ENCODE measurements at regions not wholly inside any gene's neighbourhood (a gene's known extent, or its start where the extent isn't known, plus 50 kb on each side); places are given as distances from the start of the nearest gene placed in this dataset.

- Histone ChIP-seq H3K4me1 (ENCODE audit: insufficient read depth, low read length) (no peaks in the 10 kb centered on the region), H4K20me1 (ENCODE audit: low read length) (no peaks in the 10 kb centered on the region), H3K9ac (ENCODE audit: low read length) (no peak overlapping the region), H3K4me3 (ENCODE audit: low read length) (no peak overlapping the region), H3K9me2 (replicated peaks; ENCODE audit: low read length) (no peaks in the 10 kb centered on the region), H2AFZ (ENCODE audit: low read length) (no peak overlapping the region), H3K27ac (ENCODE audit: low read length) (no peak overlapping the region), H3K27me3 (ENCODE audit: low read length) (no peaks in the 10 kb centered on the region), H3K9me3 (ENCODE audit: low read length) (no peaks in the 10 kb centered on the region), H3F3A (ENCODE audit: low read length, unreplicated experiment) (no peaks in the 10 kb centered on the region), H3K4me2 (ENCODE audit: low read length) (no peak overlapping the region), H3K79me2 (ENCODE audit: low read length) (no peaks in the 10 kb centered on the region), H3K36me3 (ENCODE audit: low read depth, low read length) (no peaks in the 10 kb centered on the region)
- no peak for DNase-seq
- no peak for TF ChIP-seq CTCF (conservative IDR thresholded peaks at IDR 0.05; ENCODE audit: low read depth, low read length)
- no peak for TF ChIP-seq EZH2phosphoT487 (IDR thresholded peaks at IDR 0.05; ENCODE audit: borderline replicate concordance, low read length)
- no peak for TF ChIP-seq EZH2 (IDR thresholded peaks at IDR 0.05; ENCODE audit: low read length, unreplicated experiment)
- intact Hi-C loops (cut with micrococcal nuclease) = loop anchor here (2.0 to 5.0 kb wide), 2 partner anchors 289 to 419 kb away; no protein-coding TSS in a partner anchor
- ChIA-PET POLR2A (ENCODE audit: unreplicated experiment) (no interaction called here), CTCF (no interaction called here)
- no TSS peak for BruUV-seq (replicated peaks)
- no peak for ATAC-seq
These were observed 220.5 kb downstream of the IRS2 start for GRCh38 chr13:109565877-109566276.

- no peak overlapping the region for H3K27ac ChIP-seq (ENCODE audit: low read length)
- no TSS peak for BruUV-seq (replicated peaks)
- H3K4me2 ChIP-seq (ENCODE audit: low read length) = no peak overlapping the region
- no peak overlapping the region for H3K4me3 ChIP-seq (ENCODE audit: low read length)
- no peaks in the 10 kb centered on the region for H3K9me3 ChIP-seq (ENCODE audit: low read length)
- H2AFZ ChIP-seq (ENCODE audit: low read length) = no peak overlapping the region
- no peaks in the 10 kb centered on the region for H3K79me2 ChIP-seq (ENCODE audit: low read length)
- H4K20me1 ChIP-seq (ENCODE audit: low read length) = no peaks in the 10 kb centered on the region
- CTCF ChIA-PET = no interaction called here
- H3K36me3 ChIP-seq (ENCODE audit: low read depth, low read length) = no peaks in the 10 kb centered on the region
- POLR2A ChIA-PET (ENCODE audit: unreplicated experiment) = interaction anchor here (0.7 kb wide), 1 partner anchor 447 kb away, joined by 3 read pairs; no protein-coding TSS in a partner anchor
- no peaks in the 10 kb centered on the region for H3F3A ChIP-seq (ENCODE audit: low read length, unreplicated experiment)
- no peak for DNase-seq
- no peak for ATAC-seq
- TF ChIP-seq EZH2phosphoT487 (IDR thresholded peaks at IDR 0.05; ENCODE audit: borderline replicate concordance, low read length) = no peak
- no peak for TF ChIP-seq CTCF (conservative IDR thresholded peaks at IDR 0.05; ENCODE audit: low read depth, low read length)
- TF ChIP-seq EZH2 (IDR thresholded peaks at IDR 0.05; ENCODE audit: low read length, unreplicated experiment) = no peak
- H3K9ac ChIP-seq (ENCODE audit: low read length) = no peak overlapping the region
- H3K4me1 ChIP-seq (ENCODE audit: insufficient read depth, low read length) = no peaks in the 10 kb centered on the region
- no peaks in the 10 kb centered on the region for H3K27me3 ChIP-seq (ENCODE audit: low read length)
- intact Hi-C loops (cut with micrococcal nuclease) = no loop called here
- H3K9me2 ChIP-seq (replicated peaks; ENCODE audit: low read length) = no peaks in the 10 kb centered on the region
These were observed 238.0 kb downstream of the IRS2 start for GRCh38 chr13:109548374-109548773.

- H3K27me3 ChIP-seq (ENCODE audit: low read length) = no peaks in the 10 kb centered on the region
- H4K20me1 ChIP-seq (ENCODE audit: low read length) = no peaks in the 10 kb centered on the region
- H3K27ac ChIP-seq (ENCODE audit: low read length) = no peak overlapping the region
- H3K9me2 ChIP-seq (replicated peaks; ENCODE audit: low read length) = no peaks in the 10 kb centered on the region
- H3K4me3 ChIP-seq (ENCODE audit: low read length) = no peak overlapping the region
- H2AFZ ChIP-seq (ENCODE audit: low read length) = no peak overlapping the region
- intact Hi-C loops (cut with micrococcal nuclease) = no loop called here
- DNase-seq (no peak), ATAC-seq (no peak)
- H3K4me1 ChIP-seq (ENCODE audit: insufficient read depth, low read length) = no peaks in the 10 kb centered on the region
- no peaks in the 10 kb centered on the region for H3F3A ChIP-seq (ENCODE audit: low read length, unreplicated experiment)
- no peaks in the 10 kb centered on the region for H3K36me3 ChIP-seq (ENCODE audit: low read depth, low read length)
- H3K4me2 ChIP-seq (ENCODE audit: low read length) = no peak overlapping the region
- no peaks in the 10 kb centered on the region for H3K79me2 ChIP-seq (ENCODE audit: low read length)
- ChIA-PET POLR2A (ENCODE audit: unreplicated experiment) (no interaction called here), CTCF (no interaction called here)
- no peaks in the 10 kb centered on the region for H3K9me3 ChIP-seq (ENCODE audit: low read length)
- BruUV-seq (replicated peaks) = no TSS peak
- H3K9ac ChIP-seq (ENCODE audit: low read length) = no peak overlapping the region
- TF ChIP-seq CTCF (conservative IDR thresholded peaks at IDR 0.05; ENCODE audit: low read depth, low read length) (no peak), EZH2phosphoT487 (IDR thresholded peaks at IDR 0.05; ENCODE audit: borderline replicate concordance, low read length) (no peak), EZH2 (IDR thresholded peaks at IDR 0.05; ENCODE audit: low read length, unreplicated experiment) (no peak)
These were observed 238.4 kb downstream of the IRS2 start for GRCh38 chr13:109547942-109548341.

Measured in PC-3 (cell line).